ENCODE measurements at regions not wholly inside any gene's neighbourhood (a gene's known extent, or its start where the extent isn't known, plus 50 kb on each side); places are given as distances from the start of the nearest gene placed in this dataset.

GRCh38 chr6:84560436-84561390, 203.7 kb downstream of the TBX18 start:
- TF ChIP-seq CTCF (conservative IDR thresholded peaks at IDR 0.05; ENCODE audit: low read length) (no peak), EZH2phosphoT487 (IDR thresholded peaks at IDR 0.05; ENCODE audit: borderline replicate concordance) (no peak)
